GM12878 (cell line): ENCODE measurements at regions not wholly inside any gene's neighbourhood (a gene's known extent, or its start where the extent isn't known, plus 50 kb on each side); places are given as distances from the start of the nearest gene placed in this dataset.

Experiments used
- EP300 ChIP-seq, 2 experiments: fragments of 150-350 bp in 1 of 2; IDR thresholded peaks; 2 replicates each; pipeline ENCODE4 v1.6.1; 2011 to 2012; ENCODE audit warnings: low read depth in 2 of 2, low read length in 2 of 2, borderline replicate concordance in 1 of 2, improper control_type of control experiment in 1 of 2, inconsistent platforms in 1 of 2; ENCODE audit not compliant: control insufficient read depth in 1 of 2
- JUNB ChIP-seq: IDR thresholded peaks from 2 replicates; pipeline ENCODE4 v1.6.1; 2016; ENCODE audit warnings: antibody characterized with exemption, mild to moderate bottlenecking
- MTA3 ChIP-seq: IDR thresholded peaks from 2 replicates; pipeline ENCODE4 v1.6.1; 2012; ENCODE audit warnings: low read length, inconsistent platforms, borderline replicate concordance
- MYB ChIP-seq: fragments of 150-350 bp; IDR thresholded peaks from 2 replicates; pipeline ENCODE4 v1.6.1; 2014; ENCODE audit warnings: mild to moderate bottlenecking, low read depth, low read length, borderline replicate concordance
- POLR2AphosphoS5 ChIP-seq: IDR thresholded peaks from 2 replicates; pipeline ENCODE4 v1.6.1; 2011; ENCODE audit warnings: mild to moderate bottlenecking, low read length, inconsistent platforms
- RCOR1 ChIP-seq: conservative IDR thresholded peaks from 2 replicates; pipeline ENCODE4 v1.6.1; 2012; ENCODE audit warnings: low read depth, low read length, improper control_type of control experiment
- SIN3A ChIP-seq: IDR thresholded peaks from 2 replicates; pipeline ENCODE4 v1.6.1; 2012; ENCODE audit warnings: low read depth, low read length, improper control_type of control experiment
- TF ChIP-seq, protein P1 (sequence below): fragments of 150-350 bp; IDR thresholded peaks from 2 replicates; pipeline ENCODE4 v1.6.1; 2016; ENCODE audit warnings: low read depth, low read length

DNA sequence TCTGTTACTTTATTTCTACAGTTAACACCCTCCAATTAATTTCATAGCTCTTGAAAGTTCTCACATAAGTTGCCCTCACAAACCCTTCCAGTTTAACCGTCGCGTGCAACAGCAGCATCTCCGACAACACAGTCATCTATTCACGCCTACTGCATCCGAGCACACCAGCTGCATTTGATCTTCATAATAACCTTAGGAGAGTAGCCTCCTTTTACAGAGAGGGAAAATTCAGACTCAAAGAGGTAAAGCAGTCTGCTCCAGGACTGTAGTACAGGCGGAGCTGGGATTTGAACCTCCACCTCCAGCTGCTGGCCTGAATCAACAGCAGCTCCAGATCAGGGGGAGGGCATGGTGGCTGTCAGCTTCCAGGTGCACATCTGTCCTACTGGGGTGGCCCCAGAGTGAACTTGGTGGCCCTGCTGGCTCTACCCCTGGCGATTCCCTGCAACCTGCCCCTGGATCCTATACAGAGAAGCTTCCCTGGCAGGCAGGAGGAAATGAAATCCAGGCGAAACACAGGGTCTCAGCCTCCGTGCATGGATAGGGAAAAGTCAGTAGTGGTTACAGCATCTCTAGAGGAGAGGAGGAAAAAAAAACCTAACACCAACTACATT lies 71.6 kb upstream of the UNC5A start:
- TF ChIP-seq MTA3 (no peak), MYB (no peak), JUNB (no peak), POLR2AphosphoS5 (no peak), RCOR1 (no peak), EP300 (IDR thresholded peaks at IDR 0.05; ENCODE audit: borderline replicate concordance in 1 of 2, control insufficient read depth in 1 of 2, low read depth in 2 of 2, low read length in 2 of 2) (no peak), SIN3A (no peak)
- TF ChIP-seq, protein P1, sequence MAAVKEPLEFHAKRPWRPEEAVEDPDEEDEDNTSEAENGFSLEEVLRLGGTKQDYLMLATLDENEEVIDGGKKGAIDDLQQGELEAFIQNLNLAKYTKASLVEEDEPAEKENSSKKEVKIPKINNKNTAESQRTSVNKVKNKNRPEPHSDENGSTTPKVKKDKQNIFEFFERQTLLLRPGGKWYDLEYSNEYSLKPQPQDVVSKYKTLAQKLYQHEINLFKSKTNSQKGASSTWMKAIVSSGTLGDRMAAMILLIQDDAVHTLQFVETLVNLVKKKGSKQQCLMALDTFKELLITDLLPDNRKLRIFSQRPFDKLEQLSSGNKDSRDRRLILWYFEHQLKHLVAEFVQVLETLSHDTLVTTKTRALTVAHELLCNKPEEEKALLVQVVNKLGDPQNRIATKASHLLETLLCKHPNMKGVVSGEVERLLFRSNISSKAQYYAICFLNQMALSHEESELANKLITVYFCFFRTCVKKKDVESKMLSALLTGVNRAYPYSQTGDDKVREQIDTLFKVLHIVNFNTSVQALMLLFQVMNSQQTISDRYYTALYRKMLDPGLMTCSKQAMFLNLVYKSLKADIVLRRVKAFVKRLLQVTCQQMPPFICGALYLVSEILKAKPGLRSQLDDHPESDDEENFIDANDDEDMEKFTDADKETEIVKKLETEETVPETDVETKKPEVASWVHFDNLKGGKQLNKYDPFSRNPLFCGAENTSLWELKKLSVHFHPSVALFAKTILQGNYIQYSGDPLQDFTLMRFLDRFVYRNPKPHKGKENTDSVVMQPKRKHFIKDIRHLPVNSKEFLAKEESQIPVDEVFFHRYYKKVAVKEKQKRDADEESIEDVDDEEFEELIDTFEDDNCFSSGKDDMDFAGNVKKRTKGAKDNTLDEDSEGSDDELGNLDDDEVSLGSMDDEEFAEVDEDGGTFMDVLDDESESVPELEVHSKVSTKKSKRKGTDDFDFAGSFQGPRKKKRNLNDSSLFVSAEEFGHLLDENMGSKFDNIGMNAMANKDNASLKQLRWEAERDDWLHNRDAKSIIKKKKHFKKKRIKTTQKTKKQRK: no peak
